Muscle layer of colon (tissue), 2 donors: ENCODE measurements at regions not wholly inside any gene's neighbourhood (a gene's known extent, or its start where the extent isn't known, plus 50 kb on each side); places are given as distances from the start of the nearest gene placed in this dataset.

Source experiments
- H3K27ac ChIP-seq: one replicate; pipeline ENCODE4 v1.7.0; 2013; ENCODE audit warnings: low read depth, mild to moderate bottlenecking, low read length, moderate library complexity
- H3K27me3 ChIP-seq, 2 donors: one replicate each; pipeline ENCODE4 v1.7.0; 2013; ENCODE audit warnings: low read length in 2 of 2, mild to moderate bottlenecking in 2 of 2; ENCODE audit not compliant: insufficient read depth in 2 of 2, control insufficient read depth in 1 of 2
- H3K36me3 ChIP-seq: one replicate; pipeline ENCODE4 v1.7.0; 2013; ENCODE audit warnings: mild to moderate bottlenecking, low read length; ENCODE audit not compliant: insufficient read depth
- H3K4me1 ChIP-seq: one replicate; pipeline ENCODE4 v1.7.0; 2013; ENCODE audit warnings: mild to moderate bottlenecking, low read length; ENCODE audit not compliant: insufficient read depth
- H3K4me3 ChIP-seq, 2 donors: one replicate each; pipeline ENCODE4 v1.7.0; 2013; ENCODE audit warnings: low read length in 2 of 2, low read depth in 1 of 2, mild to moderate bottlenecking in 1 of 2, moderate library complexity in 1 of 2
- H3K9ac ChIP-seq: one replicate; pipeline ENCODE4 v1.7.0; 2013; ENCODE audit warnings: low read length
- H3K9me3 ChIP-seq: one replicate; pipeline ENCODE4 v1.7.0; 2013; ENCODE audit warnings: mild to moderate bottlenecking, low read length
- donor health status: abdominal sarcoma.
- donor health status: Adenocarcinoma of cecum.

DNA sequence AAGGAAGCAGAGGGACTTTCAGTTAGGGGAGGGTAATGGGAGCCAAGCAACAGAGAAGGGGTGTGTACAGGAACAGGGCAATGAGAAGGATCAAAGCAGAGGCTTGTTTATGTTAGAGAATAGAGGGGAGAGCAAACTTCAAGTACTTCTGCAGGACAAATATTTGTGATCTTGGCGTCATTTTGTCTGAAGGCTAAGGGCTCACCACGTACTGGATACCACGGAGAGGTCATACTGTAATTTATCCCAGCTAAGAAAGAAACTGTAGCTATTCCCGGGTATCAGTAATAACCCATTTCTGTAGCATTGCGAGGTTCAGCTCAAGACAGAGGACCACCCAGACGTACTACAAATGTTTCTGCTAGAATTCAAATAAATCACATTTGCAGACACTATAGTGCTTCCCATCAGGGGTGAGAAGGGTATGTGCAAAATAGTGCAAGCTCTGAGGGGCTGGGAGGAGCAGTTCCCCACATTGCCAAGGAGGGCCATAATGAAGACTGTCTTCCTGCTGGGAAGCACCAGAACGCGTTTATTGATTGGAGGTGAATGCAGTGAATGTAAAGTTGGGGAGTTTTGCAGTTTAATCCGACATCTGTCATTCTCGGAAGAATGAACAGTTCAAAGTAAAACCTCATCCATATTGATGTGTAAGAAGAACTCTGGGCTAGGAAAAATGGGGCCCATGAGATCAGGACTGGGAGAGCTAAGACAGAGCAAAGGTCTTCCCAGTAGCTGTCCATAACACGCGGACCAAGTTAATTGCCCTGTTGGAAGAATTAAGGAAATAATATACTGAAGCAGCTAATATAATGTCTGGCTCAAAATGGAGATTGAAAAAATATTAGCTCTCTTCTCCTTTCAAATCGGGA, 136.9 kb downstream of the RWDD3 start:
- Histone ChIP-seq H3K4me3 (no peak overlapping the region), H3K36me3 (no peaks in the 10 kb centered on the region), H3K4me1 (no peaks in the 10 kb centered on the region), H3K27ac (no peak overlapping the region), H3K9me3 (no peaks in the 10 kb centered on the region), H3K27me3 (no peaks in the 10 kb centered on the region), H3K9ac (no peak overlapping the region)

DNA sequence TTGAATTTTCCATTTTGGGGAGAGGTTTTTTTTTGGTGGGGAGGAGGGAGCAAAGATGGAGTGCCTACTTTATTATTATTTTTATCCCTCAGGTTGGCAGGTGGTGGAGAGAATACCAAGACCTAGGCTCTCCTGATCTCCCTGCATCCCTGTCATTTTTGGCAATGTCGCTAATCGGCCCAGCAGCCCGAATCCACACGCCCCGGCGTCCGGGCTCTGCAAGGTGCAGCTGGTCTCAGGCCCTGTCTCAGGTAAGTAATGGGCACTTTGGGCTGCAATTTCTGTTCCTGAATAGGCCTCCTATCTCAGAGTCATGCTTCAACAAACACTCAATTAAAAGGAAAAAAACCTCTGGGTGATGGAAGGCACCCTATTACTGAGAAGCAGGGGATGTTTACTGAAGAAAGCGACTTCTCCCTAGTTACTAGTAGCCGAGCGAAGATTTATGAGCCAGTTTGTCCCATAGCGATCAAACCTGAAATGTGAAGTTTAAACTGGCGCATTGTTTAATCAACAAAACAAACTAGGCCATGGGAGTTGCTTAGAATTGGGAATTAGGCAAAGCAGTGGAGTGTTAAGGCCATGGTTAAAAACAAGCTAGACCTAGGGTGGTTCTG, 137.8 kb downstream of the RWDD3 start:
- no peak overlapping the region for H3K4me3 ChIP-seq
- no peaks in the 10 kb centered on the region for H3K36me3 ChIP-seq
- H3K9me3 ChIP-seq, result no peaks in the 10 kb centered on the region
- H3K27ac ChIP-seq, result no peak overlapping the region
- no peak overlapping the region for H3K9ac ChIP-seq
- H3K27me3 ChIP-seq, result no peaks in the 10 kb centered on the region
- H3K4me1 ChIP-seq, result no peaks in the 10 kb centered on the region

DNA sequence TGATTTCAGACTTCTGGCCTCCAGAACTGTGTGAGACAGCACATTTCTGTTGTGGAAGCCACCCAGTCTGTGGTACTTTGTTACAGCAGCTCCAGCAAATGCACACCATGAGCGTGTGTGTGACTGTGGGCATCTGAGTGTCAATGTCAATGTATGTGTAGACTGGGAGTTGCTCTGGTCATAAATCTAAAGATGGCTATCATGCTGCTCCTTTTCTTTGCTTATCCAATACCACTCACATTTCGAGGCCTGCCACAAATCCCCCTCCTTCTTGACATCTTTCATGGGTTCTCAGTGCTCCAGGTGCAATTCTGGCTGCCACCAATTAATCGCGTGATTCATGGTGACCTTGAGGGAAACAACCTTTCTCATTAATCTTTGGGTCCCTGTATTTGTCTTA, 141.2 kb downstream of the RWDD3 start:
- H3K9me3 ChIP-seq, result no peaks in the 10 kb centered on the region
- no peaks in the 10 kb centered on the region for H3K27me3 ChIP-seq
- no peaks in the 10 kb centered on the region for H3K36me3 ChIP-seq
- no peak overlapping the region for H3K27ac ChIP-seq
- H3K4me3 ChIP-seq, result no peak overlapping the region
- H3K4me1 ChIP-seq, result no peaks in the 10 kb centered on the region
- no peak overlapping the region for H3K9ac ChIP-seq

DNA sequence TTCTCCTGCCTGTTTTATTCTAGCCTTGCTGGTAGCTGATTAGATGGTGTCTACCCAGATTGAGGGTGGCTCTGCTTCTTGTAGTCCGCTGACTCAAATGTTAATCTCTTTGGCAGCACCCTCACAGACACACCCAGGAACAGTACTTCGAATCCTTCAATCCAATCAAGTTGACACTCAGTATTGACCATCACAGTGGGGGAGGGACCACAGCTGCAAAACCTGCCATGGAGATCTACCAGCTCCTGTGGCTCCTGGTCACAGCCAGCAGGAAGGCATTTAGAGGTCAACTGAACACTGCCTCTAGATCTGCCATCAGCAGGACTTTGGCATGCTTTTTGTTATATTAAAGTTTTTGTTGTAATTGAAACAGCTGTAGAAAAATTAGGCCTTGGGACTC, 146.9 kb downstream of the RWDD3 start:
- no peaks in the 10 kb centered on the region for H3K36me3 ChIP-seq
- H3K4me3 ChIP-seq, result no peak overlapping the region

DNA sequence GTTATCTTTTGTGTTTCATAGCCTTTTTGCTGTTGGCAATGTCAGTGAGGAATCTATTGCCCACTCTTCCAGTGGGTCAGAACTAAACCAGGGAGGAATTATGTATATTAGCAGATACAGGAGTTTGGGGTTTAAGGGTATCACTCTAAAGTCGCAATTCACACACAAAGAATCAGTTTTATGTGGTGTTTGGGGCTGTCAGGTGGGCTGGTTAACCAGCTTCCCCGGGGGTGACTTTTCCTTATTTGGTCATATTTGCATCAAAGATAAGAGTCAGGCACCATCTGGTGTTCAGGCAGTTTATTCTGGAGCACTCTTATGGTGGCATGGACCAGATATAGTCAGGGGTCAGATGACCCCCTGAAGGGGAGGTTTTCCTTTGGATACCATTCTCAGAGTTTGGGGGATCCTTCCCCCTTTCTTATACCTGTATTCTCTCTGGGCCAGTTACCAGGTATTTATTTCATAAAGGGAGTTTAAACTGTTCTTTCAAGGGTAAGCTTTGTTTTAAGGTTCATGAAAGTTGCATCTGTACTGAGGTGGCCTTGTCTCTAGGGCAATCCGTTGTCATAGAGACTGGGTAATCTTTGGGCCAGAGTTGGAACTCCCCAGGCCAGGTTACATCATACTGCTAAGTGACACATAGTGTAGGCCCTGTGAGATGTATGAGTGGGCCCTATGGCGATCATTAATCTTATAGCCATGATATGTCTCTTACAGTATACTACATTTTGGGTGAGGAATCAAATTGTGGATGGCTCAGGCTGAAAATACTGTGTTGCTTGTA, 148.2 kb downstream of the RWDD3 start:
- no peak overlapping the region for H3K9ac ChIP-seq
- no peak overlapping the region for H3K4me3 ChIP-seq
- H3K27ac ChIP-seq, result no peak overlapping the region
- H3K4me1 ChIP-seq, result no peaks in the 10 kb centered on the region
- H3K9me3 ChIP-seq, result no peaks in the 10 kb centered on the region
- no peaks in the 10 kb centered on the region for H3K27me3 ChIP-seq
- H3K36me3 ChIP-seq, result no peaks in the 10 kb centered on the region

More for the DNA sequence above, 146.9 kb downstream of the RWDD3 start:
- Histone ChIP-seq H3K27me3 (no peaks in the 10 kb centered on the region), H3K4me1 (no peaks in the 10 kb centered on the region), H3K27ac (no peak overlapping the region), H3K9ac (no peak overlapping the region), H3K9me3 (no peaks in the 10 kb centered on the region)

DNA sequence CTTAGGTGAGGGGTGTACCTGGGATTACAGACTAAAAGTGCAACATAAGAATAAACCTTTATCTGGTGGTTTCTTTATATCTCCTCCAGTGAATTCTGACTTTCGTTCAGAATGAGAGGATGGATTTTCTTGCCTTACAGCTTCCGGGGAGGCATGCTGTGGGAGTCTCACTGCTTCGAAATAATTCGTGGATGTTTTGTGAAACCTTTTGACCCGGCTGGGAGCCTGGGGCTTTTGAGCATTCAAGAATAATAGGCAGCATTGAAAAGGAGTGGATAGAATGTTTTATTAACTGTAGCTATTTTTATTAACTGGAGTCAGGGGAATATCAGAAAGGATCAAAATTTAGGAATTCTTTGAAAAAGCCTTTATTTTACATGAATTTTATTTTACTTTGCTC, 149.1 kb downstream of the RWDD3 start:
- H3K9ac ChIP-seq, result no peak overlapping the region
- H3K9me3 ChIP-seq, result no peaks in the 10 kb centered on the region
- H3K27ac ChIP-seq, result no peak overlapping the region
- no peaks in the 10 kb centered on the region for H3K36me3 ChIP-seq
- H3K4me1 ChIP-seq, result no peaks in the 10 kb centered on the region
- no peaks in the 10 kb centered on the region for H3K27me3 ChIP-seq
- H3K4me3 ChIP-seq, result no peak overlapping the region

DNA sequence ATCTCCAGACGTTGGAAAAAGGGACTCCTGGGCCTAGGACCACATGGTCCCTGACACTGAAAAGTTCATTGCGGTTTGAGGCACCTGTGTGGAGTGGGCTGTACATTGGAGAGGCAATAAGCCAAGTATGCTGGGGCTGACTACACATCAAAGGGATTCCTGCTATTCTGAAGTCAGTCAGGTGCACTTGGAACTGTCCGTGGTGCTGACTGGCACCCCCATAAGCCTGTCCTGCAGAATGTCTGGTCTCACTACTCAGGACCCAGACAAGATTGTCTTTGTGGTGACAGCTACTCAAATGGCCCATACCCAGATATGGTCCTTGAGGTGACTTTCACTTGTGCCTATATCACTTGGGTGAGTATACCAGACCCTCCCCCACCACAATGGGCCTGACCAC, 150.6 kb downstream of the RWDD3 start:
- H3K36me3 ChIP-seq, result no peaks in the 10 kb centered on the region
- H3K27me3 ChIP-seq, result no peaks in the 10 kb centered on the region
- no peak overlapping the region for H3K4me3 ChIP-seq
- no peak overlapping the region for H3K9ac ChIP-seq
- H3K4me1 ChIP-seq, result no peaks in the 10 kb centered on the region
- no peaks in the 10 kb centered on the region for H3K9me3 ChIP-seq
- H3K27ac ChIP-seq, result no peak overlapping the region

DNA sequence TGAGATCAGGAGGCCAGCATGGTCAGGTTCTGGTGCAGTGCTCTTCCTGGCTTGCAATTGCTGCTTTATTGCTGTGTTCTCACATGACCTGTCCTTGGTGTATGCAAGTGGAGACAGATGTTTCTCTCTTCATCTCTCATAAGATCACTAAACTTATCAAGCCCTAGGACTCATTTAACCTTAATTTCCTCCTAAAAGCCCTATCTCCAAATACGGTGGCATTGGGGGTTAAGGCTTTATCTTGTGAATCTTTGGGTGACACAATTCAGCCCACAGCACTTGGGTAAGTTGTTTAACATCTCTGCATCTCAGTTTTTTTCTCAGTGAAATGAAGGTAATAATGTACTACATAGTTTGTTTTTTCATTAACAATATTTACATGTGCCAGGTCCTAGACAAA, 152.4 kb downstream of the RWDD3 start:
- Histone ChIP-seq H3K4me1 (no peaks in the 10 kb centered on the region), H3K27ac (no peak overlapping the region), H3K4me3 (no peak overlapping the region), H3K36me3 (no peaks in the 10 kb centered on the region), H3K9ac (no peak overlapping the region), H3K27me3 (no peaks in the 10 kb centered on the region), H3K9me3 (no peaks in the 10 kb centered on the region)

DNA sequence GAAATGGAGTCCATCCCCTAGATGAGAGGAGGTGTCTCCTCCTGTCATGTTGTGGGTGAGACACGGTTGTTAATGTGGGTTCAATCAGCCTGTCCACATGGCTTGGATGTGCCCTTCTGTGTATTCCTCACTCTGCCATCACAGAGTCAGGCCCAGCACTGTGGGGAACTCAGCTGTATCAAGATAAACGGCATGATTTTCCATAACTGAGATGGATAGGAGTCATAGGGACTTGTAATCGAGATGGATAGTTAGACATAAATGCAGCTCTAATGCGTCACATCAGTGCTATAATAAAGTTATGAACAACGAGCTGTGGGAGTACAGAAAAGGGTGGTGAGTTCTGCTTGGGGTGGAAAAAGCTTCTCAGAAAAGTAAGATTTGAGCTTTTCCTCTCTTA, 152.9 kb downstream of the RWDD3 start:
- Histone ChIP-seq H3K4me1 (no peaks in the 10 kb centered on the region), H3K27ac (no peak overlapping the region), H3K36me3 (no peaks in the 10 kb centered on the region), H3K4me3 (no peak overlapping the region), H3K27me3 (no peaks in the 10 kb centered on the region), H3K9me3 (no peaks in the 10 kb centered on the region), H3K9ac (no peak overlapping the region)

DNA sequence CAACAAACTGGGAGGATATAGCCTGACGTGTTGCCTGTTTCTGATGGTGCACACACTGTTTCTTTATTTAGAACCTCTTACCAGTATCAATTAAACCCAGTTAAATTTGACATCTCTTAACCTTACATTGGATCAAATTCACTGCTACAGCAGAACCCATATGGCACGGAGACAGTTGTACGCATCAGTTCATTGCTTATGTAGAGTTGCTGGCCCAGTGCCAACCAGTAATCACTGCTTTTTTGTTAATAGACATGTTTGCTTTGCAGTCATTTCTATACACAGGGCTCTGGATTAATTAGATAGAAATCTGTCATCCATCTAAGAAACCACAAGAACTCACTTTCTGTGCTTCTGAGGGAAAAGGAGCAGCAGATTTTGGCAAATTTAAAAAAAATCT, 154.0 kb downstream of the RWDD3 start:
- no peak overlapping the region for H3K27ac ChIP-seq
- no peak overlapping the region for H3K9ac ChIP-seq
- H3K4me3 ChIP-seq, result no peak overlapping the region
- no peaks in the 10 kb centered on the region for H3K27me3 ChIP-seq
- no peaks in the 10 kb centered on the region for H3K36me3 ChIP-seq
- no peaks in the 10 kb centered on the region for H3K9me3 ChIP-seq
- no peaks in the 10 kb centered on the region for H3K4me1 ChIP-seq

DNA sequence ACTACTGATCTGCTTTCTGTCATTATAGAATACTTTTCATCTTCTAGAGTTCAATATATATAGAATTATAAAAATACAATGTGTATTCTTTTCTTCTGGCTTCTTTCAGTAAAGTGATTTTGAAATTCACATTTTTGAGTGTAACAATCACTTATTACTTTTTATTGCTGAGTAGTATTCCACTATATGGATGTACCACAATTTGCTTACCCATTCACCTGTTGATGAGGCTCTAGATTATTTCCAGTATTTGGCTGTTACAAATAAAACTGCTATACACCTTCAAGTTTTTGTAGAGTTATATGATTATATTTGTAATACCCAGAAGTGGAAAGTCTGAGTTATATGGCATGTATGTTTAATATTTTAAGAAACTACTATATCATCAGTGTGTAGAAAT, 159.4 kb downstream of the RWDD3 start:
- Histone ChIP-seq H3K36me3 (no peaks in the 10 kb centered on the region), H3K27me3 (no peaks in the 10 kb centered on the region), H3K4me3 (no peak overlapping the region), H3K4me1 (no peaks in the 10 kb centered on the region), H3K9ac (no peak overlapping the region), H3K9me3 (no peaks in the 10 kb centered on the region), H3K27ac (no peak overlapping the region)
